ENCODE measurements at regions not wholly inside any gene's neighbourhood (a gene's known extent, or its start where the extent isn't known, plus 50 kb on each side); places are given as distances from the start of the nearest gene placed in this dataset.

DNA sequence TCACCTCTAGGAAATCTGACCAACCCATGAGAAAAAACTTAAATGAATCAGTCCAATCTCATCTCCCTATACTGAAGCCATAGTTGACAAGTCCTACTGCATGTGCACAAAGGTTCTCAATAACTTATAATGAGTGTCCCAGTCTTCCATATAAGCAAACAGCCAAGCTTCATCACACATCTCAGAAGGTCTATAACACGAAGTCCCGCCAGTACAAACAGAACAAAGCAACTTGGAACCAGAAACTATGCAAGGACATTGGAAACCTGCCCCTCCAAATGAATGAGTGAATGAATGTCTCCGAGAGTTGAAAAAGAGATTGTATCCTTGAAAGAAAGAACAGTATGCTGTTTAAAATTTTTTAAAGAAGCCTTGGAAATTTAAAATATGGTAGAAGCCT lies 53.6 kb upstream of the IPO9 start:
- no peak for DNase-seq

DNA sequence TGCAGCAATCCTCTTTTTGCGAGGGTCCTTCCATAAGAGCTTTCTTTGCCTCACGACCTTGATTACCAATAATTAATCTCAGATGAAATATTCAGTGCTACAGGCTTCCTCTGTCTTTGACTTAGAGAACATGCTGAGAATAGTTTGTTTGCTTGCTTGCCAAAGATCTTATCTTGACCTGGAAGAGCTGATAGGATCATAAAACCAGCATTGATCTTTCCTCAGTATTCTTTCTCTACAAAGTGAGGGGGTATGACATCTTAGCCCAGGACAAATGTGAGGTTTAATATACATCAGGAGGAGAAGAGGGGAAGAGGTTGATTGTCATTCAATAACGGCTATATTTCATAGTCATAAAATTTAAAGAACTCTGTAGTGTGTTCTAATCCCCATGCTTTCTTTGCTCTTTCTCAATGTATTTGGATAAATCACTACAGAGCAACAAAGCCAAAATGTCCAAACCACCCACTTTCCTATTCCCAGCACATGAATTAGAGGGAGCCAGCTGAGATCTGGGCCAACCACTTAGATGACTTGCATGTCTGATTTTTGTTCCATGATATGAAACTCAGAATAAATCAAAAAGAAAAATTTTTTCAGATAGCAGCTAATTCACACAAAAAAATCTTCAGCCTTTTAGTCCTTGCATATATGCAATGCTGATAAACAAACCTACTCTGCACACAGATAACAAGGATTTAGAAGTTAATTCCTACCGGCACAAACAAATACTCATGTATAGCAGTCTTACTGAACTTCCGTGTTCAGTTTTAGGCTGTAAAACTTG lies 50.5 kb upstream of the IPO9 start:
- no peak for DNase-seq

Measured in NCI-H1048 (cell line).